ENCODE measurements at regions not wholly inside any gene's neighbourhood (a gene's known extent, or its start where the extent isn't known, plus 50 kb on each side); places are given as distances from the start of the nearest gene placed in this dataset.
A peak's percentile ranks its signal among the peaks of the same experiment; 100 is the strongest.

DNA sequence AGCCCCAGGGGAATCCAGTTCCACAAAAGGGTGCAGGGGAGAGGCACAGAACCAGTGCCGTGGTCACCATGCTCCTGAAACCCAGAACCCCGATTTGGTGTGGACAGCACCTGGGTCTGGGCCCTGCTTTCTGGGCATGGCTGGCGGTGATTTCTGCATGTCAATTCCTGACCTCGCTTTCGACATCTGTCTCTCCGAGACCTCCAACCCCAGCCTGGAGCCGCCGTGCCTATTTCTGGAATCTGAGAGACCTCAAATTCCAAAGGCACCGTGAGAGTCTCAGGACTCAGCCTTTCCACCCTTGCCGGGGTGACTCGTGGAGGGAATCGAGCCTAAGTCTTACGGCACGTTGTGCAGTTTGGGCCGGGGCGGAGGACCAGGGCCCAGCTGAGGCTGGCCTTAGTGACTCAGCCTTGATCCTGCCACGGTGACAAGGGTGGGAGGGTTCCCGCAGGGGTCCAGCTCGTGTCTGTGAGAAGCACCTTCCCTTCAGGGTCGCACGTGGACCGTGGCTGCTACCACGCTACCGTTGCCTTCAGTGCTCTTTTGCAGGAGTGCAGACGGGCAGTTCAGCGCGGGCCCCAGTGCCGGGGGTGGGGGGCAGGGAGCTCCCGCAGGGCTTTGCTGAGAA, 133.7 kb downstream of the PXDC1 start:
- ChIA-PET CTCF (interaction anchor here (1.3 kb wide), 2 partner anchors 9 to 11 kb away, joined by 3 read pairs; no protein-coding TSS in a partner anchor), POLR2A (no interaction called here)
- no peak for TF ChIP-seq RCOR1 (IDR thresholded peaks at IDR 0.05; ENCODE audit: low read depth, low read length)
- no peak for DNase-seq (ENCODE audit: low read depth in 1 of 2, low spot score in 1 of 2)
- no peak for FAIRE-seq
- Histone ChIP-seq H3K4me2 (no peak overlapping the region), H3K4me3 (no peak overlapping the region), H3K9me3 (no peaks in the 10 kb centered on the region), H3K27ac (peak overlapping the region in 1 of 2 experiments; percentile 26; a peak in 1 of 6 replicates), H3K4me1 (peaks cover 6% of the 10 kb centered on the region)
- 95% methylated on average over 16 of the region's 29 CpGs for WGBS (ENCODE audit: missing lambda C conversion rate)
- ATAC-seq = no peak

DNA sequence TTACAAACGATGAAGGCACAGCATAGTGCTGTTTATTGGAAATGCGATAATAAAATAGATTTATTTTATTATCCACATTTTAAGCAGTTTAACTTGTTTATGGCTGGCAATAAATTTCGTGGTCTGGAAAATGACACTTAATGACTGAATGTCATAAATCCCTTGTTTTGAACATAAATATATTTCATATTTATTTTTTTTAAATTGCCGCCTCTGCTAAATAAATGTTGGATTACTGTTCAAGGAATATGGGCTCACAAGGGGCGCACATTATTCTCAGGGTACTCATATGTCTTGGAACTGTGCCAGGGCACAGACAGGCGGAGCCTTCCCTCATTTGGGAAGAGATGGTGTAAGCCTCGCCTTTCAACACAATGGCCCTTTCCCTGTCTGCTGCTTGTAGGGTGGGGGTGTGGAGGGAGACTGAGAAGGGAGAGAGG, 134.3 kb downstream of the PXDC1 start:
- CTCF ChIA-PET = interaction anchor here (1.3 kb wide), 1 partner anchor 9 kb away, joined by 3 read pairs; no protein-coding TSS in a partner anchor
- Histone ChIP-seq H3K9me3 (no peaks in the 10 kb centered on the region), H3K4me3 (no peak overlapping the region), H3K4me2 (no peak overlapping the region), H3K27ac (peak overlapping the region in 1 of 2 experiments; percentile 26; a peak in 1 of 6 replicates), H3K4me1 (peaks cover 9% of the 10 kb centered on the region)
- TF ChIP-seq FOSB (CRISPR knock-in tag; IDR thresholded peaks at IDR 0.05) = no peak
- TF ChIP-seq NR3C1 (IDR thresholded peaks at IDR 0.05) = no peak
- no peak for TF ChIP-seq MAFK (IDR thresholded peaks at IDR 0.05; ENCODE audit: partially characterized antibody)
- no peak for TF ChIP-seq HOXA7 (CRISPR knock-in tag; IDR thresholded peaks at IDR 0.05)
- TF ChIP-seq CHD2 (IDR thresholded peaks at IDR 0.05; ENCODE audit: low read length, partially characterized antibody) = no peak
- no peak for TF ChIP-seq EP300 (IDR thresholded peaks at IDR 0.05)
- WGBS (ENCODE audit: missing lambda C conversion rate) = 69% methylated on average over 7 of the region's 7 CpGs
- POLR2A ChIA-PET = no interaction called here
- FAIRE-seq (no peak), ATAC-seq (no peak), DNase-seq (ENCODE audit: low read depth in 1 of 2, low spot score in 1 of 2) (no peak)

DNA sequence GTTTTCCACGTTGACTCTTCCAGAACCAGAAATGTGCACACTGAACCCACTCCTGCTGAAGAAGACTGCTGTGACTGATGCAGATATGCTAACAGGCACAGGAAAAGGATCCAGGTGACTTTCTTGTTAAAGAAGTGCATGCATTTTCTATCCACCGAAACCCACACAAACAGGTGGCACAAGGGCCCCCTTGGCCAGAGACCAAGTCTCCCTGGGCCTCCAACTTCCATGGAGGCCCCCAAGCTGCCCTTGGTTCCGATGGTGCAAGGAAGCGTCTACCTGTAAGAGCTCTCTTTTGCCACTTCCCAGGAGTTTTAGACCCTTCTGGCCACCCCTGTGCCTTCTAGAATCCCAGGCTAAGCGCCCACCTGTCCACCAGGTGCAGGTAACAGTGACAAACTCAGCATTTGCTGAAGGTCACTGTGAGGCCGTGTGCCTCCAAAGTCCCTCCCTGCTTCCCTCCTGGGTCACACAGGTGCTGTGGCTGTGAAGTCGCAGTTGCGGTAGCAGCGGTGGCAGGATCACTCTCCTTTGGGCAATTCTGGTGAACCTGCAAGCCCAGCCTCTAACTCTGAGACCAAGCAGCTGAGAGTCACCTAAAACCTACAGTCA, 134.8 kb downstream of the PXDC1 start:
- Histone ChIP-seq H3K9me3 (no peaks in the 10 kb centered on the region), H3K27ac (0 out of 6 replicates have a peak overlapping the region, but pooled peaks of 1 of the 2 experiments have one; percentile 37), H3K4me1 (peaks cover 14% of the 10 kb centered on the region), H3K4me2 (no peak overlapping the region), H3K4me3 (no peak overlapping the region)
- no peak for TF ChIP-seq ZC3H11A (IDR thresholded peaks at IDR 0.05)
- TF ChIP-seq RARB (CRISPR knock-in tag; IDR thresholded peaks at IDR 0.05) = no peak
- TF ChIP-seq RFX5 (IDR thresholded peaks at IDR 0.05) = no peak
- TF ChIP-seq HOXA7 (CRISPR knock-in tag; IDR thresholded peaks at IDR 0.05) = no peak
- no peak for TF ChIP-seq RAD21 (conservative IDR thresholded peaks at IDR 0.05 in 1 of 2, IDR thresholded peaks at IDR 0.05 in 1 of 2)
- no peak for TF ChIP-seq CTCF (IDR thresholded peaks at IDR 0.05)
- no peak for TF ChIP-seq BCL3 (IDR thresholded peaks at IDR 0.05)
- no peak for TF ChIP-seq CHD2 (IDR thresholded peaks at IDR 0.05; ENCODE audit: low read length, partially characterized antibody)
- no peak for TF ChIP-seq MYC (IDR thresholded peaks at IDR 0.05; ENCODE audit: borderline replicate concordance, low read length)
- TF ChIP-seq HEYL (CRISPR knock-in tag; IDR thresholded peaks at IDR 0.05) = no peak
- no peak for TF ChIP-seq NPAS2 (CRISPR knock-in tag; IDR thresholded peaks at IDR 0.05; ENCODE audit: borderline replicate concordance)
- TF ChIP-seq FOSB (CRISPR knock-in tag; IDR thresholded peaks at IDR 0.05) = no peak
- TF ChIP-seq TP53 (CRISPR knock-in tag; IDR thresholded peaks at IDR 0.05) = no peak
- no peak for TF ChIP-seq ESRRA (IDR thresholded peaks at IDR 0.05; ENCODE audit: borderline replicate concordance, low read length)
- TF ChIP-seq HES2 (IDR thresholded peaks at IDR 0.05) = no peak
- no peak for TF ChIP-seq FOXS1 (CRISPR knock-in tag; IDR thresholded peaks at IDR 0.05)
- TF ChIP-seq PHF8 (IDR thresholded peaks at IDR 0.05; ENCODE audit: borderline replicate concordance, low read depth) = no peak
- no peak for TF ChIP-seq JUN (IDR thresholded peaks at IDR 0.05)
- ChIA-PET CTCF (interaction anchor here (1.3 kb wide), 1 partner anchor 10 kb away, joined by 3 read pairs; no protein-coding TSS in a partner anchor), POLR2A (no interaction called here)
- DNase-seq (ENCODE audit: low read depth in 1 of 2, low spot score in 1 of 2) = no peak
- FAIRE-seq = no peak
- ATAC-seq = no peak
- 97% methylated on average over 5 of the region's 9 CpGs for WGBS (ENCODE audit: missing lambda C conversion rate)
